ENCODE measurements at regions not wholly inside any gene's neighbourhood (a gene's known extent, or its start where the extent isn't known, plus 50 kb on each side); places are given as distances from the start of the nearest gene placed in this dataset.
"Not testable (repeated sequence)": the region's sequence is repeated elsewhere in the genome, so short reads cannot be mapped to it uniquely, and the experiment has no call there.

- not testable (repeated sequence) for TF ChIP-seq CTCF (IDR thresholded peaks at IDR 0.05; ENCODE audit: control extremely low read depth in 1 of 3, insufficient read depth in 1 of 3, low read depth in 1 of 3, low read length in 3 of 3); HDAC6 (IDR thresholded peaks at IDR 0.05; ENCODE audit: low read depth, low read length)
These were observed 1102.5 kb downstream of the TAF11L14 start for GRCh38 chr5:18736736-18737135.

Measured in H1 (cell line).